GM18868 (cell line): ENCODE measurements at regions not wholly inside any gene's neighbourhood (a gene's known extent, or its start where the extent isn't known, plus 50 kb on each side); places are given as distances from the start of the nearest gene placed in this dataset.

Source experiments
- ATAC-seq: cut with Tn5 transposase; IDR thresholded peaks from one replicate; pipeline ENCODE4 v1.9.1; 2021; ENCODE audit warnings: mild to moderate bottlenecking, moderate library complexity; ENCODE audit not compliant: unreplicated experiment

DNA sequence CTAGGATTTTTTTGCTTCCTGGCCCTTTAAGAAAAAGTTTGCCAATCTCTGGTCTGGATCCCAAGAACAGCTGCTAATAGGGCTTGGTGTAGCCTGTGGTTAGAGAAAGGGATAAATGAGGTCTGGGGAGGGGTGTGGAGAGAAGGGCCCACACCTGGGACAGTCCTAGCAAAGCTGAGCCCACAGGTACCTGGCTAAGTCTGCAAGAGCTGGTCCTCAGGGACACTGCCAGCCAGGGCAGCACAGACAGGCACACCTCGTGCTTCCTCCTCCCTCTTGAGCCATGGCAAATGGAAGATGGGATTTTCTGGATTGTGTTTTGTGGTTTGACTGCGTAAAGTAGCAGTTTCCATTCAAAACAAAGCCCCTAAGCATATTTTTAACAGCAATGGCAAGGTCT lies 217.5 kb downstream of the SOX9 start:
- ATAC-seq = no peak

DNA sequence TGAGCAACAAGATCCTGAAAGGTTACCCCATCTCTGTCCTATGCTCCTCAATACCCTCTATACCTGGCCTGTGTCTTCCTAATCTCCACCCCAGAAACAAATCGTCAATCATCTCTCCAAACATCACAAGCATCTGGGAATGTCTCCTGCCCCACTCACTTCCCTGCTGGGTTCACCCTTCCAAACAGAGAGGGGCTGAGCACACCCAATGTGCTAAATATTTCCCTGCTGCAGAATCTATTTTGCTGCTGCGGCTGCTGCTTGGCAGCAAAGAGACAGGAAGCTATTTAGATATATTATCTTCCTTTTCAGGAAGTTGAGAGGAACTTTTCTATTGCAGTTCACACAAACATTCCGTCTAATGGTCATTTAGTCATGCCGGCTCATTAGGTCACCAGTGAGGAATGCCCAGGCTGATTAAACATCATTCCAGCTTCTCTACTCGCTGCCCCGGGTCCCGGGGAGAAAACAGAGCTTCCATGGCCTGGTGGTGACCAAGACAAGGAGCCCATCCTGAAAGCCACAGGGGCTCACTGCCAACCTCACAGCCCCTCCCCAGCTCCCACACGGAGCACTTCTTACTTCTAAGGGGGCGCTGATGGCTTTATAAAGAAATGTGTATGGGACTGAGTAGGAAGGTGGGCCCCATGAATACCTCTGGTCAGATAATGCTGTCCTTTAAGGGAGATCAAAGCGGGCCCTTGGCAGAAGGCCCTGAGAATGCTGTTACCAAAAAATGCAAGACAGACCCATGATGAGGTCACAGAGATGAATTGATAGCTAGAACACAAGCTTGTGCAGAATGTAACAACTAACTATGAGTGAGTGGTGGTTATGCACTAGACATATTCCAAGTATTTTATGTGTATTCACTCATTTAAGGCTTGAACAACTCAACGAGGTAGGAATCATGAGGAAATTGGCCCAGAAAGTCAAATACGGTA lies 218.3 kb downstream of the SOX9 start:
- no peak for ATAC-seq

DNA sequence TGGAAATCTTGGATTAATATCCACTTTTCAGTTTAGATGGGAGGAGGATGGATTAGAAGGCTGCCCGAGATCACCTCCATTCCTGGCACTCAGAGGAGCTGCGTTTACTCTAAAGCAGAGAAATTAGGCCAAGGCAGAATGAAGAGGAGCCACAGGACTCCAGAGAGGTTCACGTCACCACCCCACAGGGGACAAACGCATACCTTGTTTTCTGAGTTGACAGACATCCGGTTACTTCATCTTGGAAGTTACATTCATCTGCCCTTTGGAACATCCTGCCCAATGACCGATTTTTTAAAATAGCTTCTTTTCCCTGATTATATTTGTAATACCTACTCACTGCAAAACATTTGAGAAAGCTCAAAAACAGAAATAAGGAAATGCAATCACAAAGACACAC lies 220.0 kb downstream of the SOX9 start:
- ATAC-seq = no peak

DNA sequence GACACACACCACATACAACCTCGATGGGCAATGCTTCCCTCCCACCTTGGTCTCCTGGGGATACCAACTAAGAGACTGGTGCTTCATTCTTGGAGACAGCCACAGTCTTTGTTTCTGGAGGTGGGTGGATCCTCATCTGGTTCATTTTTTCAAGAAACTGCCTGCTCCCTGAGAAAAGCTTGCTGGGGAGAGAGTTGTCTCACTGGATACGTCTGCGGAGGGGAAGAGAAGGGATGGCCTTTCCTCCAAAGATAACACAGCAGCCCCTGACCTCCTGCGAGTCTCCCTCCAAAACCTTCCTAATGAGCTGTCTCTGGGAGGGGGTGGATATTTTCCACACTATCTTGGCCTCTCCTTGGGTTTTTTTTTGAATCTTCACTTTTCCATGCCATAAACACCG lies 221.2 kb downstream of the SOX9 start:
- ATAC-seq = no peak

DNA sequence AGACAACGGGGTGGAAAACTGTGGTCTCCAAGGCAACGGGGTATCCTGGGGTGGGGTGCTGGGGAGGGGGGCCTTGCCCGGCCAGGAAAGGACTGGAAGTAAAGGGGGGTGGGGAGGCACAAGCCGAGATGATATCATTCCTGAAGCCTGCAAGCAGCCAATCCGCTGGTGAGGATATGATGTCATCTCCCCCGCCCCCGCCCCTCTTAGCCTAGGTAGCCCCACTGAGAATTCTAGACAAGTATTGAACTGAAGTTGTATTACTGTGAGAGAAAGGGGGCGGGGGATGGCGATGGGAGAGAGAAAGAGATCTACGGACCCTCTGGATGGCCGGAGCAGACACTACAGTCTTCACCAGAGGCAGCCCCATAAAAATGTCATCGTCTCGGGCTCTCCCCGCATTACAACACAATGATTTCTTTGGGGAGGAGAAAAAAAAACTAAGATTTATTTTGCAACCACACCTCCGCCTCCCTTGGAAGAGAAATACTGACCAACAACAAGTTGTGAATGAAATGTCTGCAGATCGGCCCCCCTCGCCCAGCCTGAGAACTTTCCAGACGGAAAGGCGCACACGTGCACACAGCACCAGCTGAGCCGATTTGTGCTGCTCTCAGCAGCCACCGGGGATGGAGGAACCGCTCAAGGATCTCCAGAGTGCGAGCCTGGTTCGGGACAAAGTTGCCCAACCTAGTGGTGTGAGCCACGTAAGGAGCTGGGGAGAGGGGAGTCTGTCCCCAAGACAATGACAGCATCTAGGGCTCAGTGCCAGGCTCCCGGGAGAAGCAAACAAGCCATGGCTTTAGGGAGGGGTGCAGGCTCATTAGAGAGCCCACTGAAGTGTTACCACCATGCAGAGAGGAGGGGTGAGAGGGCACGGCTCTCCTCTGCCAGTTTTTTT lies 222.1 kb downstream of the SOX9 start:
- no peak for ATAC-seq

DNA sequence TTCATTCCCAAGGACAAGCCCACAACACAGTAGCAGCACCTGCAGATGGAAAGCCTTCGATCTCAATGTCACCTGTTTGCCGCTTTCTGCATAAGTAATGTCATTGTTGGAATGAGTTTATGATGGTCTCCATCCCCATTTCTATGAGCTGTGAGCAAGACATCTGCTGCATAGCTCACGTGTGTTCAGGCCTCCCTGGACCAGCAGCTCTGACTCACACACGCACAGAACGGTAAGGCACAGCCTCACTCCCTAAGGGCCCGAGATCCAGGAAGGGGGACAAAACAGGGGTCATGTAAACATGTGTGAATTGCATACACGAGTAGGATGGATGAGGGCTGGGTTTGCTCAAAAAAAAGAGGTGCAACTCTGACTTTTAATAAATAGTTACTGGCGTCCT lies 223.1 kb downstream of the SOX9 start:
- no peak for ATAC-seq

DNA sequence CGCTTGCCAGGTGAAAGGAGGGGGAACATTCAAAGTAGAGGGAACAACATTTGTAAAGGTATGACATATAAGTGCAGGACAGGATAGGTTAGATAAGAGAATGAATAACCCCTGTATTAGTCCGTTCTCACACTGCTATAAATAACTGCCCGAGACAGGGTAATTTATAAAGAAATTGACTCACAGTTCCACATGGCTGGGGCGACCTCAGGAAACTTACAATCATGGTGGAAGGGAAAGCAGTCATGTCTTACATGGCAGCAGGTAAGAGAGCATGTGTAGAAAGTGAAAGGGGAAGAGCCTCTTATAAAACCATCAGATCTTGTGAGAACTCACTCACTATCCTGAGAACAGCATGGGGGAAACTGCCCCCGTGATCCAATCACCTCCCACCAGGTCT lies 223.8 kb downstream of the SOX9 start:
- ATAC-seq = no peak

DNA sequence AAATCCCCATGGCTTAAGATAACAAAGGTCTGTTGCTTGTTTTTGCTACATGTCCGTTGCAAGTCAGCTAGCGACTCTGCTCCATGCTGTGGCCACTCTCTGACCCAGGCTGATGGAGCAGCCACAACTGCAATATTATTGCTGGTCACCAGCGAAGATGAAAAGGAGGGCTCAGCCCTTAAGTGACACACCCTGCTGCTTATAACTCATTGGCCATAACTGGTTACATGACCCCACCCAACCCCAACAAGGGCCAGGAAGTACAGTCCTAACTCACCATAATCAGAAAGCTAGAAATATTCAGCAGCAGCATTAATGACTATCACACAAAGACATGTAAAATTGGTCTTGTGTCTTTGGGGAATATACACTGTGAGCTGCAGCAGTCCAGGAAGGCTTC lies 224.3 kb downstream of the SOX9 start:
- no peak for ATAC-seq

DNA sequence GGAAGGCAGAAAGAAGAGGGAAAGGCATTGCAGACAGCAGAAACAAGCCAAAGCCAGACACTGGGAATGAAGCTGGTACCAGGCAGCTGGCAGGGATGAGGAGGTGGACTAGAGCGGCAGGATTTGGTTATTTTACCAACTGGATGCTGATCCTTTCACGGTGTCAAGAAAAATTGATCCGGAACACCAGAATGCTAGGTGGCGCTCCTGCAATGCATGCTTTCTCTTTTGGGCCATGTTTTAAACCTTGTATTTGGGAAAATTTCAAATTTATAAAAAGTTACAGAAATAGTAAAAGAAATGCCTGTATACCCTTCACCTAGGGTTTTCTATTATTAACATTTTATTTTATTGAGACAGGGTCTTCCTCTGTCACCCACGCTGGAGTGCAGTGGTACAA lies 224.7 kb downstream of the SOX9 start:
- no peak for ATAC-seq

DNA sequence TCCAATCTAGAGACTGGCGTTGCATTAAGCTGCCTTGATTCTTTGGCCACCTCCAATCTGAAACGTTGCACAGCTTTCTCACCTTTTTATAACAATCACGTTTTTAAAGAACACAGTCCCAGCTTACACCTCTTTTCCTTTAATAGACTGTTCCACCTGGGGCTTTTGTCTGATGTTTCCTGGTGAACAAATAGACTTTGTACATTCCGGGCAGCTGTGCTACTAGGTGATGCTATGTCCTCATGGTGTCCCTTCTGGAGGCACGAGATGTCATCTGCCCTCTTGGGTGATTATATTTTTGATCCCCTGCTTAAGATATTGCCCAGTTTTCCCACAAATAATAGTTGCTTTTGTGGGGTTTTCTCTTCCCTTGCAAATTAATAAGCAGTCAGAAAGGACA lies 225.5 kb downstream of the SOX9 start:
- ATAC-seq = no peak

DNA sequence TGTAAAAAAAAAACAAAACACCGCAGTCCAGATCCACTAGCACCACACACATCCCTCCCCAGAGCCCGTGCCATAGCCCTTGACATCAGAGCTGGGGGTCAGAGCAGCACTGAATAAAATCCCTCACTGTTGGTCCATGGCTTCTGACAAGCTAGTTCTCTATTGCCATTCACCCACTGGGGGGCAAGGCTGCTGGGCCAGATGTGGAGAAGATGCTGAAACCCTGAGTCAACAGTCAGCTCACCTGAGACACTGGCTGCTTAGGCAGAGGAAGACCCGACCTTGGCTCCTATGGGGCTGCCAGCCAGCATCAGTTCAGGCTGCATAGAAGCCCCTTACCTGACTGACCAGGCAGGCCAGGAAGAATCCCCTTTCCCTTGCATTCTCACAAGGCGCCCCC lies 228.2 kb downstream of the SOX9 start:
- no peak for ATAC-seq

DNA sequence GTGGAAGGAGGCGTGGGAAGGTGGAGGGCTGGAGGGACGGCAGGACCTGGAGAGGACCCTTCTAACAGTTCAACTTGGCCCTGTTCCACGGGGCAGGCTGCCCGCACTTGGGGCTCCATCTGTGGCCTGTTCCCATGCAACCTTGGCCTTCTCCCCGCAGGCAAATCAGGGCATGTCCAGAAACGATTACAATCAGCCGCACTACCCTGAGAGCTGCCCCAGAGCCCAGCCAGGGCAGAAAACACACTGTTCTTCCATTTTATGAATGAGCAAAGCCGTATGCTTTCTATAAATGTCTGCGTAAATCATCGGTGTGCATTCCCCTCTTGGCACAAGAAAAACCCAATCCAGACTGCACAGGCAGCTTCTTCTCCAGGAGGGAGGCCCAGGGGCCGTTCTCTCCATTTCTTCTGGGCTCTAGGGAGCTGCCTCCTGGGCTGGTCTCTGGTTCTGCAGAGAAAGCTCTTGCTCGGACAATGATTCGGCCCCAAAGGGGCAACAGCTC lies 228.7 kb downstream of the SOX9 start:
- ATAC-seq = no peak

DNA sequence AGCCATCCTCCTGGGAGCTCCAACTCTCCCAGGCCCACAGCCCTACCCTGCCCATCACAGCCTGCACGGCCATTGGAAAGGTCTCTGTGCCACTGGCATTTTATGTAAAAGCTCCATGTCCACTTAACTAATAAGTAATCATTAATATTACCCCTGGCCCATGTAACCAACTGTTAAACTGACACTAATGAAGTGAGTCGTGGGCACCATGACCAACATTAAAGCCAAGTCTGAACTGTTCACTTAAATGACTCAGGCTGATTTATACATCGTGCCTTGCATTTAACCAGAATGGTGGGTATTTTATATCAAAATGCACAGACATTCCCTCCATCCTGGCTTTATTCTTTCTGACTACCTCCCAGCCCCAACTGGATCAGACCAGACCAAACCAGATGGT lies 229.3 kb downstream of the SOX9 start:
- ATAC-seq = no peak

DNA sequence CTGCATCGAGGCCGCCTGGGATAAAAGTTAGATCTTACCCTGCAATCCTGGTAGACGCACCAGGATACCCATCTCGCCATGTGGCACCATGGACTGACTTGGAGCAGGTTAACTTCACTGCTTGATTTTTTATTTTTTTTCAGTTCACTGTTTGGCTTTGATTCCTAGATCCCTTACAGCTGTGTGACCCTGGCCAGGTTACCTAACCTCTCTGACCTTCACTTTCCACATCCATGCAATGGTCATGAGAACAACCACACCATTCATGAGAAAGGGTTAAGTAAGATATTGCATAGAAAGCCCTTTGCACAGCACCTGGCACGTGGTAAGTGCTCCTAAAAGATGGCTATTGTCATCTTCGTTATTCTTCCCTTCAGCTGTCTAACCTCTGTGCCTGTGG lies 230.5 kb downstream of the SOX9 start:
- no peak for ATAC-seq

DNA sequence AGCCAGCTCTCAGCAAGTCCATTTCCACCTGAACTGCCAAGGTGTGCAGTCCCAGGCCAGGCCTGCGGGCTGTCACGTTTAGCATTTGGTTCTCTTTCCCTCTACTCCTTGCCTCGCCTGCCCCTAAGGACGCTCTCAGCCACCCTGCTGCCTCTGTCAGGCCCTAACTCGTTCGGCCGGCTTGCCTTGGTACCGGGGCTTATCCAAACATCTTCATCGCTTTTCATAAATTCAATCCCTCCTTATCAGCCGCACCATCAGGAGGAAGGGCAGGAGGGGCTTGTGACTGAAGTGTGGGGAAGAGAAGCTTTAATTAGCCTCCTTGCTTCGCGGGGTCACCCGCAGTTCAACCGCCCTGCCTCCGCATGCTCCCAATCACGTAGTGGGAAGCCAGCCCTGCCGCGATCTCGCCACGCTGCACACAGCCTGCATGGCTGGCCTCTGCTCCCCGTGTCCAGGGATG lies 231.1 kb downstream of the SOX9 start:
- ATAC-seq = no peak

DNA sequence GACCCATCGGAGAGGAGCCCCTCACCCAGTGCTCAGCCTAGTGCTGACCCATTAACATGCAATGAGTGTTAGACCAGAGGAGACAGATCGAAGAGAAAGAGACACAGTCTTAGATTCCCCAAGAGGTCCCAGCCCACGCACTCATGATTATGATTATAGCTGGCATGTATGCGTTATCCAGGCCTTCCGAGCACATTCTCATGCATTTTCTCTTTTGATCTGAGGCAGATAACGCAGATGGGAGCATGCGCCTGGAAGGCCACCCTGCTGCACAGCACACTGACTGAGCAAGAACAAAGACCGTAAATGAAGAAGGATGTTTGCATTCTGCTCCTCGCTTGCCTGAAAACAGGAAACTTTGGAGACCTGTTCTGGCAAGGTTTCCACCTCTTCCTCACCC lies 232.7 kb downstream of the SOX9 start:
- ATAC-seq = no peak

DNA sequence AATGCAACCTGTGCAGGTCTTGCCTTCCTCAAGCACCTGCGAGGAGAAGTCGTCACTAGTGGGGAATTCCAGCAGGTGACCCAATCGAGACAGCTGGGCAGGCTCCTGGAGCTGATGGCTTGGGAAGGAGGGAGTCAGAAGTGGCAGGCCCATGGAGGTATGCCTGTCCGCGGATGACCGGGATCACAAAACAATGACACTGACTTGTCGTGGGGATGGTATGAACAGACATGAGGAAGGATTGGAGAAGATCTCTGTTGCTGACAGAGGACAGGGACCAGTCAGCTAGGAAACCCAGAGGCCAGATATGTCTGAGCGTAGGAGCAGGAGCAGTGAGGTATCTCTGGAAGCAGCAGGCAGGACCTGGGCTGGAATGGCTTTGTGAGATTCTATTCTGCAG lies 233.3 kb downstream of the SOX9 start:
- ATAC-seq = no peak

DNA sequence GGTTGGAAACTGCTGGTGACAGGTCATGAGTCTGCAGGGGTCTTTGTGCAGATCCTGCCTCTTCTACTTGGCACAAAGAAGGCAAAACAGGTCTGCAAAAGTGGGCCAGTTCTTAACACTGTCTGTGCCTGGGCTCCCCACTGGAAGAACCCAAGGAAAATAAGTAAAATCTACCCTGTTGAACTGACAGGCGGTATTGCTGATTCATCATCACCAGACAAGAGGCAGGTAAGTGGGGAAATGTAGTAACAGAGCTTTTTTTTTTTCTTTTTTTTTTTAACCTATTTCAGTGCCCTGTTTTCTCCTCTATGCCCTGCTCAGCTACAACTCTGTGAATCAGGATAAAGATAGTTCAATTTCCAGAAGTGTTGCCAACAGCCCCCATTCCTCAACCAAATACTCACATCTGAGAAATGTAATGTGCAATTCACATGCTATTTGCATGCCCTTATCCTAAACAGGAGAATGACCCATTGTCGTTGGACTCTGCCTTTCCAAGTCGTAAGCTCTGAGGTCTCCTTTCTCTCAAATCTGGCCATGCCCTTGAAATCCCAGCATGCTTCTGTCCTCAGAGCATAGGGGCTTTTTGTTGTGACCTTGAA lies 237.0 kb downstream of the SOX9 start:
- ATAC-seq = no peak

DNA sequence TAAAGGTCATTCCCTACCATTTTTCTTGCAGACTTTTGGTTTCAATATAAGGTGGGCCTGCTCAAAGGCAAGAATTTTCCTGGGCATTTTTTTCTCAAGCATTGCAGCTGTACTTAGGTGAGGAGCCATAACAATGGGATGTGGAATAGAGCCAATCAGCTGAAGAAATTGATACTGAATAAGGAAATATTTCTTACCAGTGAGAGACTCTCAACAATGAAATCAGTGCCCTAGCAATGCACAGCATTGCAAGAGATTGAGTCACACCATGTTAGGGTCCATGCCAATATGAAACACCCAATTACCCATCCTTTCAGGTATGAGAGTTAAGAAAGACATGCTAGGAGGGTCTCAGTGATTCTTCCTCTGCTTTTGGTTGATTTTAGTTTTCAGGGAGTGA lies 237.6 kb downstream of the SOX9 start:
- no peak for ATAC-seq

DNA sequence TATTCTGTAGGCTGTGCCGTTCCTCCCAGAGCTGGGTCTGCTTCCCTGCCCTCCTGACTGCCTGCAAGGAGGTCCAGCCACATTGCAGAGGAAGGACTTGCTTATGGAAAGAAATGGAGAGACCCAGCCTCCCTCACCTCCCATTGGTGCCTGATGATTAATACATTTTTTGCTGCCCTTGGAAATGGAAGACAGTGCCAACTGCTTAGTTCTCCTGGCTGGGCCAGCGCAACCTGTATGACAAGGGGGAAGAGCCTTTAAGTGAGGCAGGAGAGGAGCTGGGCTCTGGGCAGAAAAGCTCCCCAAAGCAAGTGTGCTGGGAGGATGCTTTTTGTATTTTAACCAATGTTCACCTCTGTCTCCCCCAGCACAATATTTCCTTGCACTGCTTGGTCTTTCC lies 238.5 kb downstream of the SOX9 start:
- no peak for ATAC-seq

DNA sequence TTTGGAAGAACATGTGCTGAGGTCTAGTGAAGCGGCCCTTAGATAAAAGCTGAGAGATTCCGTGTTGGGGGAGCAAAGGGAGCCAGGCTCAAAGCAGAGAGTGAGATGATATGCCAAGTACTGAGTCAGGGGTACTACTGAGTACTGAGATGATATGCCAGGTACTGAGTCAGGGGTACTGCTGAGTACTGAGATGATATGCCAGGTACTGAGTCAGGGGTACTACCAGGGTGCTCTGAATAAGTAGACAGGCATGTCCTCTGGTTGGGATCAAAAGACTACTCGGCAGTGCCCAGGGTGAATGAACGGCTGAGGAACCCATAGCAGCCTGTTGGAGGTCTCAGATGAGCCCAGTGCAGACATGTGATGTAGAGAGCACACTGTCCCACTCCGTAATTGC lies 239.0 kb downstream of the SOX9 start:
- no peak for ATAC-seq
